Tibial artery (tissue), 4 donors: ENCODE measurements at regions not wholly inside any gene's neighbourhood (a gene's known extent, or its start where the extent isn't known, plus 50 kb on each side); places are given as distances from the start of the nearest gene placed in this dataset.

Experiments used
- DNase-seq, 2 donors: peaks; one replicate each; pipeline ENCODE4 v3.0.0-alpha.2; 2019
- H3K27ac ChIP-seq, 2 donors: fragments of 200-600 bp; sonication (generic) in 1 of 2; 1 replicate in 1 of 2; 2 replicates in 1 of 2; pipeline ENCODE4 v1.5.1; 2018 to 2019; ENCODE audit warnings: mild to moderate bottlenecking in 1 of 2
- H3K27me3 ChIP-seq, 2 donors: fragments of 200-600 bp; sonication (generic) in 1 of 2; one replicate each; pipeline versions ENCODE4 v1.5.1 to v1.6.0; 2016 to 2019
- H3K36me3 ChIP-seq, 3 donors: fragments of 200-600 bp; sonication (generic) in 2 of 3; one replicate each; pipeline ENCODE4 v1.5.1; 2016 to 2019; ENCODE audit warnings: mild to moderate bottlenecking in 2 of 3
- H3K4me1 ChIP-seq, 4 donors: fragments of 200-600 bp; sonication (generic) in 2 of 4; 1 replicate in 3 of 4; 2 replicates in 1 of 4; pipeline ENCODE4 v1.5.1; 2016 to 2019
- H3K4me3 ChIP-seq, 2 donors: fragments of 200-600 bp; sonication (generic) in 1 of 2; 1 replicate in 1 of 2; 2 replicates in 1 of 2; pipeline ENCODE4 v1.5.1; 2018 to 2019; ENCODE audit warnings: mild to moderate bottlenecking in 2 of 2
- H3K9me3 ChIP-seq, 3 donors: fragments of 200-600 bp; sonication (generic) in 1 of 3; one replicate each; pipeline ENCODE4 v1.5.1; 2016 to 2019
- CTCF ChIP-seq, 2 experiments: fragments of 200-600 bp in 1 of 2; fragments of 450-650 bp in 1 of 2; IDR thresholded peaks; one replicate each; pipeline ENCODE4 v1.5.1; 2017 to 2019; ENCODE audit warnings: antibody characterized with exemption in 2 of 2, mild to moderate bottlenecking in 1 of 2, moderate library complexity in 1 of 2
- intact Hi-C: fragments of 100-400 bp; cut with DNase I; formaldehyde crosslinking; loops from one replicate; pipeline ENCODE4 v1.15.0; 2023; ENCODE audit warnings: low total_unique reads

GRCh38 chr1:65623895-65624294 lies 168.8 kb upstream of the PDE4B start:
- Histone ChIP-seq H3K27ac (no peak overlapping the region), H3K4me3 (no peak overlapping the region), H3K36me3 (peaks cover 0 to 5% (median 0%) of the 10 kb centered on the region in 3 donors), H3K27me3 (no peaks in the 10 kb centered on the region), H3K9me3 (no peaks in the 10 kb centered on the region), H3K4me1 (no peaks in the 10 kb centered on the region)
- DNase-seq = no peak
- TF ChIP-seq CTCF (IDR thresholded peaks at IDR 0.05) = no peak
- intact Hi-C loops = no loop called here

GRCh38 chr1:65625528-65625927 lies 167.2 kb upstream of the PDE4B start:
- Histone ChIP-seq H3K27ac (no peak overlapping the region), H3K9me3 (no peaks in the 10 kb centered on the region), H3K27me3 (no peaks in the 10 kb centered on the region), H3K4me3 (no peak overlapping the region), H3K36me3 (peaks cover 0 to 5% (median 0%) of the 10 kb centered on the region in 3 donors), H3K4me1 (no peaks in the 10 kb centered on the region)
- TF ChIP-seq CTCF (IDR thresholded peaks at IDR 0.05) = no peak
- intact Hi-C loops = no loop called here
- no peak for DNase-seq

- Histone ChIP-seq H3K27ac (no peak overlapping the region), H3K4me1 (no peaks in the 10 kb centered on the region), H3K9me3 (no peaks in the 10 kb centered on the region), H3K36me3 (peaks cover 0 to 5% (median 0%) of the 10 kb centered on the region in 3 donors), H3K27me3 (no peaks in the 10 kb centered on the region), H3K4me3 (no peak overlapping the region)
- no peak for DNase-seq
- no peak for TF ChIP-seq CTCF (IDR thresholded peaks at IDR 0.05)
- intact Hi-C loops = no loop called here
Observed at GRCh38 chr1:65626003-65626402, 166.7 kb upstream of the PDE4B start.

GRCh38 chr1:65629788-65630187 lies 162.9 kb upstream of the PDE4B start:
- H3K27me3 ChIP-seq = no peaks in the 10 kb centered on the region
- H3K27ac ChIP-seq = no peak overlapping the region
- H3K9me3 ChIP-seq = no peaks in the 10 kb centered on the region
- TF ChIP-seq CTCF (IDR thresholded peaks at IDR 0.05) = no peak
- H3K4me3 ChIP-seq = no peak overlapping the region
- DNase-seq = no peak
- no peaks in the 10 kb centered on the region for H3K4me1 ChIP-seq
- no peaks in the 10 kb centered on the region for H3K36me3 ChIP-seq
- intact Hi-C loops = no loop called here

GRCh38 chr1:65630855-65631254 lies 161.8 kb upstream of the PDE4B start:
- Histone ChIP-seq H3K27me3 (no peaks in the 10 kb centered on the region), H3K4me3 (no peak overlapping the region), H3K27ac (no peak overlapping the region), H3K9me3 (no peaks in the 10 kb centered on the region), H3K4me1 (no peaks in the 10 kb centered on the region), H3K36me3 (no peaks in the 10 kb centered on the region)
- intact Hi-C loops = no loop called here
- DNase-seq = no peak
- no peak for TF ChIP-seq CTCF (IDR thresholded peaks at IDR 0.05)

- Histone ChIP-seq H3K4me3 (no peak overlapping the region), H3K4me1 (no peaks in the 10 kb centered on the region), H3K36me3 (no peaks in the 10 kb centered on the region), H3K27ac (no peak overlapping the region), H3K9me3 (no peaks in the 10 kb centered on the region), H3K27me3 (no peaks in the 10 kb centered on the region)
- TF ChIP-seq CTCF (IDR thresholded peaks at IDR 0.05) = no peak
- DNase-seq = no peak
- intact Hi-C loops = no loop called here
Observed at GRCh38 chr1:65632235-65632634, 160.5 kb upstream of the PDE4B start.
